GM12872 (cell line): ENCODE measurements at regions not wholly inside any gene's neighbourhood (a gene's known extent, or its start where the extent isn't known, plus 50 kb on each side); places are given as distances from the start of the nearest gene placed in this dataset.

ENCODE experiments used
- CTCF ChIP-seq: IDR thresholded peaks from 3 replicates; pipeline ENCODE4 v1.5.1; 2011; ENCODE audit warnings: low read depth, mild to moderate bottlenecking, low read length, moderate library complexity; ENCODE audit not compliant: insufficient read depth

- no peak for TF ChIP-seq CTCF
Observed at GRCh38 chr1:2882966-2883696, 81.6 kb upstream of the TTC34 start.

- TF ChIP-seq CTCF, result no peak
Observed at GRCh38 chr1:2885001-2885400, 83.5 kb upstream of the TTC34 start.

- TF ChIP-seq CTCF, result no peak
Observed at GRCh38 chr1:2886631-2887030, 85.1 kb upstream of the TTC34 start.

- TF ChIP-seq CTCF, result no peak
Observed at GRCh38 chr1:2887941-2888855, 86.7 kb upstream of the TTC34 start.

- no peak for TF ChIP-seq CTCF
Observed at GRCh38 chr1:2890221-2890850, 88.8 kb upstream of the TTC34 start.

GRCh38 chr1:2891923-2892448, 90.5 kb upstream of the TTC34 start:
- TF ChIP-seq CTCF, result no peak
